CD4-positive, CD25-positive, alpha-beta regulatory T cell (primary cell): ENCODE measurements at regions not wholly inside any gene's neighbourhood (a gene's known extent, or its start where the extent isn't known, plus 50 kb on each side); places are given as distances from the start of the nearest gene placed in this dataset.

Experiments used
- ATAC-seq, 2 donors: fragments of 150-1000 bp; cut with Tn5 transposase; one replicate each; pipeline ENCODE4 v1.10.0; 2021; ENCODE audit warnings: low read depth in 2 of 2, moderate number of reproducible peaks in 2 of 2, moderate library complexity in 1 of 2
- DNase-seq, 3 donors: peaks; one replicate each; pipeline versions ENCODE4 v3.0.0 to v3.0.0-alpha.2; 2012 to 2022; ENCODE audit warnings: mixed read lengths in 1 of 3
- H3K27ac ChIP-seq: one replicate; pipeline ENCODE4 v1.7.0; 2013; ENCODE audit warnings: mild to moderate bottlenecking, low read length; ENCODE audit not compliant: insufficient read depth, poor library complexity, severe bottlenecking
- H3K27me3 ChIP-seq: one replicate; pipeline ENCODE4 v1.7.0; 2013; ENCODE audit warnings: low read length; ENCODE audit not compliant: control insufficient read depth, insufficient read depth
- H3K36me3 ChIP-seq: one replicate; pipeline ENCODE4 v1.7.0; 2013; ENCODE audit warnings: mild to moderate bottlenecking, low read length, moderate library complexity; ENCODE audit not compliant: control insufficient read depth, insufficient read depth
- H3K4me1 ChIP-seq: 2 replicates; pipeline ENCODE4 v1.7.0; 2013; ENCODE audit warnings: mild to moderate bottlenecking, low read length; ENCODE audit not compliant: insufficient read depth, control insufficient read depth, poor library complexity, severe bottlenecking
- H3K4me3 ChIP-seq: one replicate; pipeline ENCODE4 v1.7.0; 2013; ENCODE audit warnings: low read depth, mild to moderate bottlenecking, low read length, moderate library complexity
- H3K9me3 ChIP-seq, 2 experiments: 1 replicate in 1 of 2; 2 replicates in 1 of 2; pipeline ENCODE4 v1.7.0; 2013; ENCODE audit warnings: low read length in 2 of 2, mild to moderate bottlenecking in 1 of 2, moderate library complexity in 1 of 2; ENCODE audit not compliant: control insufficient read depth in 2 of 2
- H3K27ac Mint-ChIP-seq, 3 donors: one replicate each; pipeline ENCODE4 v1.8.0; 2020 to 2022; ENCODE audit warnings: mild to moderate bottlenecking in 3 of 3, mixed read lengths in 3 of 3, moderate library complexity in 2 of 3
- H3K27me3 Mint-ChIP-seq: one replicate; pipeline ENCODE4 v1.8.0; 2022; ENCODE audit warnings: mild to moderate bottlenecking, mixed read lengths
- H3K36me3 Mint-ChIP-seq: one replicate; pipeline ENCODE4 v1.8.0; 2020; ENCODE audit warnings: mixed read lengths
- H3K4me1 Mint-ChIP-seq, 4 donors: one replicate each; pipeline ENCODE4 v1.8.0; 2020 to 2022; ENCODE audit warnings: mixed read lengths in 4 of 4, mild to moderate bottlenecking in 1 of 4
- H3K4me3 Mint-ChIP-seq, 4 donors: one replicate each; pipeline ENCODE4 v1.8.0; 2020 to 2022; ENCODE audit warnings: mild to moderate bottlenecking in 4 of 4, mixed read lengths in 4 of 4, moderate library complexity in 3 of 4
- H3K9me3 Mint-ChIP-seq, 7 donors: one replicate each; pipeline ENCODE4 v1.8.0; 2020 to 2022; ENCODE audit warnings: mixed read lengths in 7 of 7, mild to moderate bottlenecking in 3 of 7, moderate library complexity in 2 of 7

DNA sequence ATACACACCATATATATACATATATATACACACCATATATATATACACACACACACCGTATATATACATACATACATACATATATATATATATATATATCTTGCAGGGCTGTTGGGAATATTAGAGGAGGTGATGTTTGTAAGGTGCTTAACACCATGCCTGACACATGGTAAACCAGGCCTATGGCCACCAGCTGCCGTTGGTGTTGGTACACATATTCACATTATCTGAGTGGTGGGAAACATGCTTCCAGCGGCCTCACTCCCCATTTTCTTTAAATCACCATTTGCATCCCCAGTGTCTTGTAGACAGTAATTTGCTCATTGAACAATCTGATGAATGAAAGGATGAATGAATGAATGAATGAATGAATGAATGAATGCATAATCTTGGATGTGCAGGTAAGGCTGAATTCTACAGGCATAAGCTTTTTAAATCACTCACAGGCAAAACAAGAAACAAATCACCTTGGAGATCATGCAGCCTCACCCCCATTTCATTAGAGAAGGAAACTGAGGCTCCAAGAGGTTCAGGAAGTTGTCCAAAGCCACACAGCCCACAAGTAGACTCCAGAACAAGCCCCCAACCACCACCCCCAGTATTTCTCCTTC lies 527.8 kb downstream of the MIAT start:
- no peaks in the 10 kb centered on the region for H3K36me3 ChIP-seq
- Mint-ChIP-seq H3K27ac (no peak overlapping the region), H3K36me3 (no peaks in the 10 kb centered on the region), H3K9me3 (peaks cover 0 to 8% (median 0%) of the 10 kb centered on the region in 7 donors), H3K4me1 (no peaks in the 10 kb centered on the region), H3K4me3 (no peak overlapping the region), H3K27me3 (no peaks in the 10 kb centered on the region)
- no peak overlapping the region for H3K4me3 ChIP-seq
- peaks cover 2% of the 10 kb centered on the region for H3K27me3 ChIP-seq
- no peak for ATAC-seq
- DNase-seq, result no peak
- H3K9me3 ChIP-seq, result no peaks in the 10 kb centered on the region
- no peak overlapping the region for H3K27ac ChIP-seq
- no peaks in the 10 kb centered on the region for H3K4me1 ChIP-seq

GRCh38 chr22:27185760-27186302 lies 528.4 kb downstream of the MIAT start:
- no peaks in the 10 kb centered on the region for H3K36me3 Mint-ChIP-seq

DNA sequence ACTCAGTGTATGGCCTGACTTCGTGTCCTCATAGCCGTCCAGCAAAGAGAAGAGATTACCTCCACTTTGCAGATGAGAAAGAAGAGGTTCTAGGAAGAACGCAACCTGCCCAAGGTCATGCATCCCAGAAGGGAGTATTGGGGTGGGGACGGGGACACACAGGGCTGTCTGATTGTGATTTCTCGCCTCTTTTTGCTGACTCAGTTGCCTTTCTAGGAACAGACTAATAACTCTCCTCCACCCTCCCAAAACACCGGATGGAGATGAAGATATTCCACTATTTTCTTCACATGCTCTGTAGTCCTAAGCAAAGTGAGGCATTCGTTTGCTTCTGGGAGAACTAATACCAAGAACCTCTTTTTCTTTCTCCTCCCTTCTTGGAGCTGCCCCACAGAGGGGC lies 529.3 kb downstream of the MIAT start:
- H3K27ac ChIP-seq, result no peak overlapping the region
- no peaks in the 10 kb centered on the region for H3K36me3 ChIP-seq
- H3K27me3 ChIP-seq, result peaks cover 2% of the 10 kb centered on the region
- no peak overlapping the region for H3K4me3 Mint-ChIP-seq
- no peaks in the 10 kb centered on the region for H3K4me1 Mint-ChIP-seq
- no peak overlapping the region for H3K27ac Mint-ChIP-seq
- peaks cover 0 to 10% (median 2%) of the 10 kb centered on the region in 7 donors for H3K9me3 Mint-ChIP-seq
- DNase-seq (no peak), ATAC-seq (no peak)
- no peaks in the 10 kb centered on the region for H3K27me3 Mint-ChIP-seq
- H3K4me3 ChIP-seq, result no peak overlapping the region
- no peaks in the 10 kb centered on the region for H3K4me1 ChIP-seq
- peaks cover under 1 to 9% of the 10 kb centered on the region in 2 experiments for H3K9me3 ChIP-seq
- no peaks in the 10 kb centered on the region for H3K36me3 Mint-ChIP-seq

More at GRCh38 chr22:27185760-27186302, 528.4 kb downstream of the MIAT start:
- Mint-ChIP-seq H3K4me1 (no peaks in the 10 kb centered on the region), H3K9me3 (peaks cover 0 to 8% (median 0%) of the 10 kb centered on the region in 7 donors), H3K27me3 (no peaks in the 10 kb centered on the region), H3K27ac (no peak overlapping the region), H3K4me3 (no peak overlapping the region)
- no peak for DNase-seq
- Histone ChIP-seq H3K36me3 (no peaks in the 10 kb centered on the region), H3K27ac (no peak overlapping the region), H3K4me3 (no peak overlapping the region), H3K27me3 (peaks cover 2% of the 10 kb centered on the region), H3K4me1 (no peaks in the 10 kb centered on the region), H3K9me3 (peaks cover 0 to 1% of the 10 kb centered on the region in 2 experiments)
- ATAC-seq, result no peak

DNA sequence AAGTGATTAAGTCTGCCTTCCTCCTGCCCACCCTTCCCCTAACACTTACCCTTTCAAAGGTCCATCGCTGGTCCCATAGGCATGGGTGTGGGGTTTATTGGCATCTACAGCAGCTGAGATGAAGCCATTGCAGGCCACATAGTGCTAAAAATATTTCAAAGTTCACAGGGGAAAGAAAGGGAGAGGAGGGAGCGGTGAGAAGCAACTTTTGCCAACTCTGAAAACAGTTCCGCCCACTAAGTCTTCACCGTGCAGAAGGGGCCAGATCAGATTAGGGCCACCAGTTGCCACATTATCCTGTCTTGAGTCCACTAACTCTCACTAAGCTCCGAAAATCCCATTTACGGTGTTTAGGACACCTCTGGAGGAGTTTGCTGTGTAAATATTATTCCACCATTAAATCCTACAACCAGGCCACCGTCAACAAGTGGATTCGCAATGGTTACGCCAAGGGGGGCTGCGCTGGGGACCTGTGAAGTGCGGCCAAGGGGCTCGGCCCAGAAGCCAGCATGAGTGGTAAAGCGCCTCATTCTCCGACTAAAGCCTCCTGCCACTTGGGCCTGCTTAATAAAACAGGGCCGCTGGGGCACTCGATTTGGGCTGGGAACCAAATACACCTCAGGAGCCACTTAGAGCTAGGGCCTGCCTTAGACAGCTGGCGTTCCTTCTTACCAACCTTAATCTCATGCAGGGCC lies 534.9 kb downstream of the MIAT start:
- ATAC-seq (no peak), DNase-seq (no peak)
- Histone ChIP-seq H3K9me3 (peaks cover 2 to 12% of the 10 kb centered on the region in 2 experiments), H3K36me3 (no peaks in the 10 kb centered on the region), H3K27ac (no peak overlapping the region), H3K4me1 (no peaks in the 10 kb centered on the region), H3K4me3 (no peak overlapping the region), H3K27me3 (peaks cover 2% of the 10 kb centered on the region)
- no peak overlapping the region for H3K4me3 Mint-ChIP-seq
- H3K4me1 Mint-ChIP-seq, result no peaks in the 10 kb centered on the region
- H3K36me3 Mint-ChIP-seq, result no peaks in the 10 kb centered on the region
- H3K27me3 Mint-ChIP-seq, result peaks cover 9% of the 10 kb centered on the region
- H3K27ac Mint-ChIP-seq, result no peak overlapping the region
- peaks cover 0 to 11% (median 3%) of the 10 kb centered on the region in 7 donors for H3K9me3 Mint-ChIP-seq

GRCh38 chr22:27193215-27193614 lies 535.8 kb downstream of the MIAT start:
- Mint-ChIP-seq H3K9me3 (peaks cover 0 to 11% (median 4%) of the 10 kb centered on the region in 7 donors), H3K36me3 (no peaks in the 10 kb centered on the region), H3K27ac (no peak overlapping the region), H3K4me1 (no peaks in the 10 kb centered on the region), H3K27me3 (peaks cover 9% of the 10 kb centered on the region), H3K4me3 (no peak overlapping the region)
- Histone ChIP-seq H3K27me3 (peaks cover 2% of the 10 kb centered on the region), H3K9me3 (peaks cover 2 to 12% of the 10 kb centered on the region in 2 experiments), H3K4me1 (no peaks in the 10 kb centered on the region), H3K4me3 (no peak overlapping the region), H3K36me3 (no peaks in the 10 kb centered on the region), H3K27ac (no peak overlapping the region)
- no peak for ATAC-seq
- no peak for DNase-seq

DNA sequence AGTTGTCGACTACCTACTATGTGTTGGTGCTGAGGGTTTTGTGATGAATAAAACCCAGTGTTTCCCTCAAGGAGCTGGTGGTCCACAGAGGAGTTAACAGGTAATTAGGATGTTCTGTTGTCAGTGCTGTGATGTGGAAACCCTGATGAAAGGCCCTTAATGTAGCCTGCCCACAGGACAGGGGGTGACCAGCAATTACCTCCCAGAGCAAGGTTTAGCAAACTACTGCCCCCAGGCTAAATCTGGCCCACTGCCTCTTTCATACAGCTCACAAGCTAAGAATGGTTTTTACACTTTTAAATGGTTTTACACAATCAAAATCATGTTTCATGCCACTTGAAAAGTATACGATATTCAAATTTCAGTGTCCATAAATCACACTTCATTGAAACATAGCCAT lies 536.2 kb downstream of the MIAT start:
- Histone ChIP-seq H3K9me3 (peaks cover 2 to 12% of the 10 kb centered on the region in 2 experiments), H3K4me1 (no peaks in the 10 kb centered on the region), H3K4me3 (no peak overlapping the region), H3K27ac (no peak overlapping the region), H3K36me3 (no peaks in the 10 kb centered on the region), H3K27me3 (peaks cover 2% of the 10 kb centered on the region)
- DNase-seq, result no peak
- peaks cover 0 to 11% (median 4%) of the 10 kb centered on the region in 7 donors for H3K9me3 Mint-ChIP-seq
- no peaks in the 10 kb centered on the region for H3K36me3 Mint-ChIP-seq
- no peak overlapping the region for H3K27ac Mint-ChIP-seq
- peaks cover 9% of the 10 kb centered on the region for H3K27me3 Mint-ChIP-seq
- no peak overlapping the region for H3K4me3 Mint-ChIP-seq
- ATAC-seq, result no peak
- H3K4me1 Mint-ChIP-seq, result no peaks in the 10 kb centered on the region

- H3K4me1 ChIP-seq, result no peaks in the 10 kb centered on the region
- Mint-ChIP-seq H3K4me1 (no peaks in the 10 kb centered on the region), H3K36me3 (no peaks in the 10 kb centered on the region), H3K4me3 (no peak overlapping the region), H3K9me3 (peaks cover 0 to 11% (median 2%) of the 10 kb centered on the region in 7 donors), H3K27ac (no peak overlapping the region), H3K27me3 (peaks cover 9% of the 10 kb centered on the region)
- H3K36me3 ChIP-seq, result no peaks in the 10 kb centered on the region
- peaks cover 2% of the 10 kb centered on the region for H3K27me3 ChIP-seq
- H3K9me3 ChIP-seq, result peaks cover 2 to 12% of the 10 kb centered on the region in 2 experiments
- no peak overlapping the region for H3K27ac ChIP-seq
- ATAC-seq (no peak), DNase-seq (no peak)
- H3K4me3 ChIP-seq, result no peak overlapping the region
Measured at GRCh38 chr22:27194096-27194748, 536.8 kb downstream of the MIAT start.
